ENCODE measurements at regions not wholly inside any gene's neighbourhood (a gene's known extent, or its start where the extent isn't known, plus 50 kb on each side); places are given as distances from the start of the nearest gene placed in this dataset.

- TF ChIP-seq REST (IDR thresholded peaks at IDR 0.05; ENCODE audit: insufficient read depth in 1 of 2, low read depth in 2 of 2, low read length in 2 of 2) (no peak), SIN3A (IDR thresholded peaks at IDR 0.05; ENCODE audit: borderline replicate concordance, insufficient read depth, low read length) (no peak), POLR2AphosphoS5 (IDR thresholded peaks at IDR 0.05; ENCODE audit: low read depth, low read length) (no peak), FOXP2 (optimal IDR thresholded peaks at IDR 0.05; ENCODE audit: borderline replicate concordance, extremely low read depth, extremely low read length, insufficient read depth) (no peak), TAF1 (IDR thresholded peaks at IDR 0.05; ENCODE audit: borderline replicate concordance, insufficient read depth, low read length) (no peak)
Measured at GRCh38 chr2:123419976-123420375, 605.1 kb upstream of the CNTNAP5 start.

- no peak for TF ChIP-seq REST (IDR thresholded peaks at IDR 0.05; ENCODE audit: insufficient read depth in 1 of 2, low read depth in 2 of 2, low read length in 2 of 2)
- no peak for TF ChIP-seq SIN3A (IDR thresholded peaks at IDR 0.05; ENCODE audit: borderline replicate concordance, insufficient read depth, low read length)
- no peak for TF ChIP-seq POLR2AphosphoS5 (IDR thresholded peaks at IDR 0.05; ENCODE audit: low read depth, low read length)
- TF ChIP-seq FOXP2 (optimal IDR thresholded peaks at IDR 0.05; ENCODE audit: borderline replicate concordance, extremely low read depth, extremely low read length, insufficient read depth) = no peak
- TF ChIP-seq TAF1 (IDR thresholded peaks at IDR 0.05; ENCODE audit: borderline replicate concordance, insufficient read depth, low read length) = no peak
Measured at GRCh38 chr2:123434546-123435395, 590.3 kb upstream of the CNTNAP5 start.

DNA sequence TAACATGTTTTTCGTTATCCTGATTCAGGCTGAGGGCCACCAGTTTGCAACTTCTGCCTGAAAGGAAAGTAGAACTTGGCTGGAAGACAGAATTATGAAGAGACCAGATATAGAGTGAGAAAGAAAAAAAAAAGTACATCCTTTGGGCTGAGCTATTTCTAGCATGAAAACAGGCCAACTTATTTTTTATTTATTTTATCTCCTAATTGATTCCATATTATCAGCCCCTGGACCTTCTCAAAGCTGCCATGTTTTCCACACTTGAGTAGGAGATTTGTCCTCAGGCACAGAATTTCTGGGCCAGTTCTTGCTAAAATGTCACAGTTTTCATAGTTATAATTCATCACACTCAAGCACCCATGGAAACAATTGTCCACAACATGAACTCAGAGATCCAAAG lies 586.8 kb upstream of the CNTNAP5 start:
- TF ChIP-seq TAF1 (IDR thresholded peaks at IDR 0.05; ENCODE audit: borderline replicate concordance, insufficient read depth, low read length) (no peak), REST (IDR thresholded peaks at IDR 0.05; ENCODE audit: insufficient read depth in 1 of 2, low read depth in 2 of 2, low read length in 2 of 2) (no peak), POLR2AphosphoS5 (IDR thresholded peaks at IDR 0.05; ENCODE audit: low read depth, low read length) (no peak), SIN3A (IDR thresholded peaks at IDR 0.05; ENCODE audit: borderline replicate concordance, insufficient read depth, low read length) (no peak), FOXP2 (optimal IDR thresholded peaks at IDR 0.05; ENCODE audit: borderline replicate concordance, extremely low read depth, extremely low read length, insufficient read depth) (no peak)

GRCh38 chr2:123438675-123439074 lies 586.4 kb upstream of the CNTNAP5 start:
- TF ChIP-seq REST (IDR thresholded peaks at IDR 0.05; ENCODE audit: insufficient read depth in 1 of 2, low read depth in 2 of 2, low read length in 2 of 2) = no peak
- no peak for TF ChIP-seq SIN3A (IDR thresholded peaks at IDR 0.05; ENCODE audit: borderline replicate concordance, insufficient read depth, low read length)
- TF ChIP-seq POLR2AphosphoS5 (IDR thresholded peaks at IDR 0.05; ENCODE audit: low read depth, low read length) = no peak
- TF ChIP-seq FOXP2 (optimal IDR thresholded peaks at IDR 0.05; ENCODE audit: borderline replicate concordance, extremely low read depth, extremely low read length, insufficient read depth) = no peak
- no peak for TF ChIP-seq TAF1 (IDR thresholded peaks at IDR 0.05; ENCODE audit: borderline replicate concordance, insufficient read depth, low read length)
